ENCODE measurements at regions not wholly inside any gene's neighbourhood (a gene's known extent, or its start where the extent isn't known, plus 50 kb on each side); places are given as distances from the start of the nearest gene placed in this dataset.
"Not testable (repeated sequence)": the region's sequence is repeated elsewhere in the genome, so short reads cannot be mapped to it uniquely, and the experiment has no call there.

DNA sequence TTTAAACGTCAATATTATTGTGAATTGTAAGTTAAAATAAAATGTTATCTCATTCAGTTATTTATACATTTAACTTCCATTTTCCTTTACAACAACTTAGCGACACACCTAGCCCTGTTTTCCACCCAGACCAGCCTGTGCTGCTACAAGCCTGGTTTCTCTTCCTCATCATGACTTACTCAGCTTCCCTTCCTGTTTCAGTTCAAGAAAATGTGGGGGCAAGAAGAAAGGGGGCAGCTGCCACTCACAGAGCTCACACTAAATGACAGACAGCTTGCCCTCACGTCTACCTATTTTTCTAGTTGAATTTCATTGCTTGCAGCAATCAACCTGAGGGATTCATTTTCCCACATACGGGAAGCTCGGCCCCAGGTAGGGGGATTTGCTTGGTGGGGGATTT lies 496.4 kb downstream of the GOLGA6L6 start:
- TF ChIP-seq, protein P1, sequence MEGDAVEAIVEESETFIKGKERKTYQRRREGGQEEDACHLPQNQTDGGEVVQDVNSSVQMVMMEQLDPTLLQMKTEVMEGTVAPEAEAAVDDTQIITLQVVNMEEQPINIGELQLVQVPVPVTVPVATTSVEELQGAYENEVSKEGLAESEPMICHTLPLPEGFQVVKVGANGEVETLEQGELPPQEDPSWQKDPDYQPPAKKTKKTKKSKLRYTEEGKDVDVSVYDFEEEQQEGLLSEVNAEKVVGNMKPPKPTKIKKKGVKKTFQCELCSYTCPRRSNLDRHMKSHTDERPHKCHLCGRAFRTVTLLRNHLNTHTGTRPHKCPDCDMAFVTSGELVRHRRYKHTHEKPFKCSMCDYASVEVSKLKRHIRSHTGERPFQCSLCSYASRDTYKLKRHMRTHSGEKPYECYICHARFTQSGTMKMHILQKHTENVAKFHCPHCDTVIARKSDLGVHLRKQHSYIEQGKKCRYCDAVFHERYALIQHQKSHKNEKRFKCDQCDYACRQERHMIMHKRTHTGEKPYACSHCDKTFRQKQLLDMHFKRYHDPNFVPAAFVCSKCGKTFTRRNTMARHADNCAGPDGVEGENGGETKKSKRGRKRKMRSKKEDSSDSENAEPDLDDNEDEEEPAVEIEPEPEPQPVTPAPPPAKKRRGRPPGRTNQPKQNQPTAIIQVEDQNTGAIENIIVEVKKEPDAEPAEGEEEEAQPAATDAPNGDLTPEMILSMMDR (conservative IDR thresholded peaks at IDR 0.05) = not testable (repeated sequence)
- not testable (repeated sequence) for TF ChIP-seq EZH2 (IDR thresholded peaks at IDR 0.05; ENCODE audit: low read depth)
